D721Med (cell line): ENCODE measurements at regions not wholly inside any gene's neighbourhood (a gene's known extent, or its start where the extent isn't known, plus 50 kb on each side); places are given as distances from the start of the nearest gene placed in this dataset.

Source experiments
- DNase-seq: peaks from one replicate; pipeline ENCODE4 v3.0.0; 2011; ENCODE audit warnings: low spot score; ENCODE audit not compliant: insufficient read length
- FAIRE-seq: peaks from 2 replicates; lab custom pipeline; 2011; peaks lifted over from hg19 to GRCh38; lab: Jason Lieb, UNC
- TF ChIP-seq, protein P1 (sequence below): IDR thresholded peaks from 2 replicates; pipeline ENCODE4 v1.5.1; 2012; ENCODE audit warnings: mild to moderate bottlenecking, control low read depth; ENCODE audit not compliant: insufficient read depth; ENCODE audit errors: missing control alignments

DNA sequence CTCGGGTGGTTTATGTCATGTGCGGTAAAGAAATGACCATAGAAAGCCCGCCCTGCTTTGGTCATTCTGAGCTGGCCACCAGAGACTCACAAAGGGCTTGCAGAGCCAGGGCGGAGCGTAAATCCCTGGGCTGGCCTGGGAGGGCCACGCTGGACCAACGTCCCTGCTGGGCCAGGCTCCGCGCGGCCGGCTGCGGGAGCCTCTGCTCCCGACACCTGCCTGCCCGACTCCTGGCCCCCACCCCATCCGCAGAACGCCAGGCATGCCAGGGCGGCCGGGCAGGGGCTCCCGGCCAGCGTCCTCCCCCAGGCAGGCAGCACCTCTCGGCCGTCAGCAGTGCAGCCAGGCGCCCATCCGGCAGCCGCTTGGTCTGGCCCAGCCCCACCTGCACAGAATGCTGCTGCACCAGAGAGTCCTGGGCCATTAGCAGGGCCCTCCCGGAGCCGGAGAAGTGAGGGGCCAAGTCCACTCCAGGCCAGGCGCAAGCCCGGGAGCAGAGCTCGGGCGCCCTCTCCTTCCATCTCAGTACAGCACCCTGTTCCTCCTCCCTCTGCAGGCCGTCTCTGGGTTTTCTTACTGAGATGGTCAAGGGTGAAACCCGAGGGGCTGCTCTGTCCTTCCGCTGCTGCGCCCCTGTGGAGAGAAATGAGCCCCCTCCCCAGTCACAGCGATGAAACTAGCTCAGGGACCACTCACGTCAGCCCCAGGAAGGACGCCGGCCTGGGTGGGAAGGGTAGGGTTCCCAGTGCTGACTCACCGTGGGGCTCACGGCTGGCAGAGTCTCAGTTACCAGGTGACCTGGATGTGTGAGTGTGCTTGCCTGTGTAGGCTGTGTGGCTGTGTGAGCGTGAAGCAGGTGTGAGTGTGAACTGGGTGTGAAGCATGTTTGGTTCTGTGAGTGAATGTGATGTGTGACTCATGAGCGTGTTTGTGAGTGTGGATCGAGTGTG, 83.3 kb downstream of the PTGR3 start:
- TF ChIP-seq, protein P1, sequence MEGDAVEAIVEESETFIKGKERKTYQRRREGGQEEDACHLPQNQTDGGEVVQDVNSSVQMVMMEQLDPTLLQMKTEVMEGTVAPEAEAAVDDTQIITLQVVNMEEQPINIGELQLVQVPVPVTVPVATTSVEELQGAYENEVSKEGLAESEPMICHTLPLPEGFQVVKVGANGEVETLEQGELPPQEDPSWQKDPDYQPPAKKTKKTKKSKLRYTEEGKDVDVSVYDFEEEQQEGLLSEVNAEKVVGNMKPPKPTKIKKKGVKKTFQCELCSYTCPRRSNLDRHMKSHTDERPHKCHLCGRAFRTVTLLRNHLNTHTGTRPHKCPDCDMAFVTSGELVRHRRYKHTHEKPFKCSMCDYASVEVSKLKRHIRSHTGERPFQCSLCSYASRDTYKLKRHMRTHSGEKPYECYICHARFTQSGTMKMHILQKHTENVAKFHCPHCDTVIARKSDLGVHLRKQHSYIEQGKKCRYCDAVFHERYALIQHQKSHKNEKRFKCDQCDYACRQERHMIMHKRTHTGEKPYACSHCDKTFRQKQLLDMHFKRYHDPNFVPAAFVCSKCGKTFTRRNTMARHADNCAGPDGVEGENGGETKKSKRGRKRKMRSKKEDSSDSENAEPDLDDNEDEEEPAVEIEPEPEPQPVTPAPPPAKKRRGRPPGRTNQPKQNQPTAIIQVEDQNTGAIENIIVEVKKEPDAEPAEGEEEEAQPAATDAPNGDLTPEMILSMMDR = no peak
- FAIRE-seq (no peak), DNase-seq (no peak)

DNA sequence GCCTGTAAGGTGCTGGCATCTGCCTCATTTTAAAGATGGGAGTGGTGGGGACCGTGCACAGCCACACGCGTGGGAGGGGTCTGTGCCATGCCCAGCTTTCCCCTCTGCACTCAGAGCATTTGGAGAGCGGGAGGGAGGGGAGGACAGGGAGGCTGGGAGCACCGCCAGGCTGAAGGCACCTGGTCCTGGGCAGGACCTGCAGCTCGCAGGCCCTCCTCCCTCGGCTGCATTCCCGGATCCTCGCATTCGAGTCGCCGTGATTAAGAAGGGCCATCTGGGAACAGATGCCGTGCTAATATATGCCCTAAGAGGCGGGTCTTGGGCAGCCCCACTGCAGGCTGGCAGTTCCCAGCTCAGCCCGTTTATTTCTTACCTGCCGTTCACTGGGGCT, 84.0 kb downstream of the PTGR3 start:
- no peak for DNase-seq
- TF ChIP-seq, protein P1 = no peak
- FAIRE-seq = no peak

DNA sequence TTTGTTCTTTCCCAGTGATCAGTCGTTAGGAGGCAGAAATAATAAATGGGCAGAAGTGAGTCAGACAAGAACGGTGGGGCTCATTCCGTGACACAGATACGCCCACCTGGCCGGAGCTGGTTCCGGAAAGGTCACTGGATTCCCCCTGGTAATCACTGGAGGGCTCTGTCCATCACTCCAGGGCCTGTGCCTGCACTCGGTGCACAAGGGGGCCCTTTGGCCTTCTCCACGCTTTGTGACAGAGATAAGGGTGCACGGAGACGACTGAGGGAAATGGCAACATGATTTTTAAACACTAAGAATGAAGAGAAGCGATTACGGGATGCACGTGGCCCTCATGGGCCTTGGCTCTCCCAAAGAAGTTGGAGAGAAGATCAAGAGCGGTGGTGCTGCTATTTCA, 84.4 kb downstream of the PTGR3 start:
- FAIRE-seq = no peak
- DNase-seq = no peak
- TF ChIP-seq, protein P1 = no peak

DNA sequence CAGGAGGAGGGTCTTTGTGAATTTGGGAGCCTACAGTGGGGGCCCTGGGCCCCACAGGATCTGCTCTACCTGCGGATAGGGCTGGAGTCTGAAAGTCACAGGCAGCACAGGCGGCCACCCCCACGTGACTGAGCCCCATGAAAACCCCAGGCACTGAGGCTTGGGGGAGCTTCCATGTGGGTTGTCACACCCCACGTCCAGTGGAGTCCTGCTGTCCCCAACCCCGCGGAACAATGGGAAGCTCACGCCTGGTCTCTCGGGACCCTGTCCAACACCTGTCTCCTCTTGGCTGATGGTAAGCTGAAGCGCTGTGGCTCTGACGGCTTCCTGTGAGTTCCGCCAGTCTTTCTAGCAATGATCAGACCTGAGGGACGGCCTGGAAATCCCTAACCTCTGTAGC, 85.8 kb downstream of the PTGR3 start:
- DNase-seq = no peak
- no peak for FAIRE-seq
- TF ChIP-seq, protein P1 = no peak

DNA sequence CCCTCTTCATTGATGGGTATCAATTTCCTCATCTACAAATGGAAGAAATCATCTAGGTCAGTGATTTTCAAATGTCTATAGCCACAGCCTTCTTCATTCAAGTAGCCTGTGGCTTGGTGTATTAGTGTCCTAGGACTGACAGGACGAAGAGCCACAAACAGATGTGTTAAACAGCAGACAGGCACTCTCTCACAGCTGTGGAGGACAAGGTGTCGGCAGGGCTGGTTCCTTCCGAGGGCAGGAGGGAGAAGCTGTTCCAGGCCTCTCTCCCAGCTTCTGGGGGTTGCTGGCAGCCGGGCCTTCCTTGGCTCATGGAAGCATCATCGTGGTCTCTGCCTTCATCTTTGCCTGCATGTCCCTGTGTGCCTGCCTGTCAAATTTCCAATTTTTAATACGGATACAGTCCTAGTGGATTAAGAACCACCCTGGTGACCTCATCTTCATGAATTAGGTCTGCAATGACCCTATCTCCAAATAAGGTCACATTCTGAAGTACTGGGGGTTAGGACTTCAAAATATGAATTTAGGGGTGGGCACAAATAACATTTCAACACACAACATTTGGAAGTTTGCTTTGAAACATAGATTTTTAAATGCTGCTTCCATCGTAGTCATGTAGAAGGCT, 86.5 kb downstream of the PTGR3 start:
- no peak for DNase-seq
- no peak for FAIRE-seq
- TF ChIP-seq, protein P1 = no peak

DNA sequence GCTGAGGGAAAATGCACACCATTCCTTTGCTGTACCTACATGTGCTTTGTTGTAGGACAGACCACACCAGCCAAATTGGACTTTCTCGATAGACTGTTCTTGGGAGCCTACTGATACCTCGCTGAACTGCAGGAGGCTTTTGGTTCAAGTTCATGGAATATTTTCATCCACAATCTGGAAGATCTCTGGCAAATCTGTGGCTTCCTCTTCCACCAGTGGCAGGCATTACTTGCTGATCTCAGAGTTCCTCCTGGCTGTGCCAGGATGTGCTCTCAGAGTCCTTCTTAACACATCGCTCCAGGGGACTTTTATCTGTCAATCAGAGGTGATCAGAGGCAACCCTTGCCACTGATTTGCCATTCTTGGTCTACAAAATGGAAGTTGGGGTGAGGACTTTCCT, 87.7 kb downstream of the PTGR3 start:
- DNase-seq (no peak), FAIRE-seq (no peak)
- TF ChIP-seq, protein P1 = no peak

DNA sequence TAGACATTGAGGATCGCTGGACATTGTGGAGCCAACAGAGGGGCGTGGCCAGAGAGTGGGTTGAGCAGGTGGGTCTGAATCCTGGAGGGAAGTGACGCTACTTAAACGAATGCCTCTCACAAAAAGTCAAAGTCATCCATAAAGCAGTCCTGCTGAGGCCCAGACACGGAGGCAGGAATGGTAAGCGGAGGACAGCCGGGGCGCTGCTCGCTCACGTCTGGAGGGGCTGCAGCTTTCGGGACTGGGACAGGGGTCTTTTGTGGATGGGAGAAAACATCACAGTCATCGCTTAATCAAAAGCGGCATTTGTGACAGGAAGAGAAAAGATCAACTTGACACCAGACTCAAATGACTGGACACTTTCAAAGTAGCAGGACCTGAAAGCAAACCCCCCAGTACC, 88.4 kb downstream of the PTGR3 start:
- DNase-seq (no peak), FAIRE-seq (no peak)
- TF ChIP-seq, protein P1 = no peak
